HEK293T (cell line): ENCODE measurements at regions not wholly inside any gene's neighbourhood (a gene's known extent, or its start where the extent isn't known, plus 50 kb on each side); places are given as distances from the start of the nearest gene placed in this dataset.

Experiments used
- BHLHE40 ChIP-seq: fragments of 450-650 bp; IDR thresholded peaks from 2 replicates; pipeline ENCODE4 v1.6.1; 2016; ENCODE audit warnings: mild to moderate bottlenecking, moderate library complexity, borderline replicate concordance
- ELF4 ChIP-seq: fragments of 450-650 bp; IDR thresholded peaks from 2 replicates; pipeline ENCODE4 v1.6.1; 2017; ENCODE audit warnings: antibody characterized with exemption
- FOXA1 ChIP-seq: fragments of 450-650 bp; IDR thresholded peaks from 2 replicates; pipeline ENCODE4 v1.6.1; 2016; ENCODE audit warnings: mild to moderate bottlenecking
- FOXM1 ChIP-seq: fragments of 450-650 bp; IDR thresholded peaks from 2 replicates; pipeline ENCODE4 v1.6.1; 2017; ENCODE audit warnings: mild to moderate bottlenecking, borderline replicate concordance
- SP1 ChIP-seq: fragments of 450-650 bp; IDR thresholded peaks from 2 replicates; pipeline ENCODE4 v1.6.1; 2017
- SUZ12 ChIP-seq: fragments of 450-650 bp; IDR thresholded peaks from 2 replicates; pipeline ENCODE4 v1.6.1; 2016; ENCODE audit warnings: mild to moderate bottlenecking

- TF ChIP-seq FOXM1, result no peak
- TF ChIP-seq FOXA1, result no peak
- TF ChIP-seq SP1, result no peak
- no peak for TF ChIP-seq BHLHE40
- no peak for TF ChIP-seq SUZ12
- no peak for TF ChIP-seq ELF4
These were observed 91.8 kb upstream of the TMEM168 start for GRCh38 chr7:112882022-112882421.
